Smooth muscle cell (in vitro differentiated cells): ENCODE measurements at regions not wholly inside any gene's neighbourhood (a gene's known extent, or its start where the extent isn't known, plus 50 kb on each side); places are given as distances from the start of the nearest gene placed in this dataset.

Experiments used
- DNase-seq: peaks from one replicate; lab custom pipeline; 2025; ENCODE audit not compliant: unreplicated experiment; lab: John Stamatoyannopoulos, UW
- H2AFZ ChIP-seq: fragments of 200-600 bp; sonication (generic); 2 replicates; pipeline ENCODE4 v1.6.0; 2016; ENCODE audit warnings: antibody characterized with exemption, low read depth, mild to moderate bottlenecking
- H3F3A ChIP-seq: fragments of 200-600 bp; sonication (generic); 2 replicates; pipeline ENCODE4 v1.6.0; 2017; ENCODE audit warnings: antibody characterized with exemption, low read depth
- H3K27ac ChIP-seq: fragments of 200-600 bp; sonication (generic); 2 replicates; pipeline ENCODE4 v1.5.1; 2016; ENCODE audit warnings: low read depth, mild to moderate bottlenecking
- H3K27me3 ChIP-seq: fragments of 200-600 bp; sonication (generic); 2 replicates; pipeline ENCODE4 v1.6.1; 2016; ENCODE audit warnings: low read depth, mild to moderate bottlenecking
- H3K36me3 ChIP-seq: fragments of 200-600 bp; sonication (generic); 2 replicates; pipeline ENCODE4 v1.5.1; 2016; ENCODE audit warnings: low read depth
- H3K4me1 ChIP-seq: fragments of 200-600 bp; sonication (generic); 2 replicates; pipeline ENCODE4 v1.5.1; 2016; ENCODE audit warnings: low read depth
- H3K4me2 ChIP-seq: fragments of 200-600 bp; sonication (generic); 2 replicates; pipeline ENCODE4 v1.6.0; 2016; ENCODE audit warnings: mild to moderate bottlenecking
- H3K4me3 ChIP-seq: fragments of 200-600 bp; sonication (generic); 2 replicates; pipeline ENCODE4 v1.5.1; 2016; ENCODE audit warnings: mild to moderate bottlenecking
- H3K79me2 ChIP-seq: fragments of 200-600 bp; sonication (generic); 2 replicates; pipeline ENCODE4 v1.6.0; 2016; ENCODE audit warnings: low read depth, mild to moderate bottlenecking
- H3K9ac ChIP-seq: fragments of 200-600 bp; sonication (generic); 2 replicates; pipeline ENCODE4 v1.6.0; 2016; ENCODE audit warnings: low read depth
- H3K9me3 ChIP-seq: fragments of 200-600 bp; sonication (generic); replicated peaks from 2 replicates; pipeline ENCODE4 v1.5.1; 2016; ENCODE audit warnings: low read depth
- H4K20me1 ChIP-seq: fragments of 200-600 bp; sonication (generic); 2 replicates; pipeline ENCODE4 v1.6.0; 2016; ENCODE audit warnings: low read depth
- WGBS: methylation state at CpG from one replicate; pipeline ENCODE4 v1.1.7; 2016; ENCODE audit warnings: low lambda C conversion rate; 5-methylcytosine and 5-hydroxymethylcytosine counted together
- TF ChIP-seq, protein P1 (sequence below): fragments of 200-600 bp; sonication (generic); IDR thresholded peaks from 2 replicates; pipeline ENCODE4 v1.5.1; 2017; ENCODE audit warnings: borderline replicate concordance, mild to moderate bottlenecking, antibody characterized with exemption; ENCODE audit not compliant: insufficient read depth, poor library complexity, severe bottlenecking

- WGBS, result 44% methylated on average over 8 of the region's 8 CpGs
- H3K9ac ChIP-seq, result no peak overlapping the region
These were observed 205.7 kb downstream of the GAS1 start for GRCh38 chr9:86741311-86742208.

GRCh38 chr9:86735772-86736458 is 211.4 kb downstream of the GAS1 start:
- TF ChIP-seq, protein P1, sequence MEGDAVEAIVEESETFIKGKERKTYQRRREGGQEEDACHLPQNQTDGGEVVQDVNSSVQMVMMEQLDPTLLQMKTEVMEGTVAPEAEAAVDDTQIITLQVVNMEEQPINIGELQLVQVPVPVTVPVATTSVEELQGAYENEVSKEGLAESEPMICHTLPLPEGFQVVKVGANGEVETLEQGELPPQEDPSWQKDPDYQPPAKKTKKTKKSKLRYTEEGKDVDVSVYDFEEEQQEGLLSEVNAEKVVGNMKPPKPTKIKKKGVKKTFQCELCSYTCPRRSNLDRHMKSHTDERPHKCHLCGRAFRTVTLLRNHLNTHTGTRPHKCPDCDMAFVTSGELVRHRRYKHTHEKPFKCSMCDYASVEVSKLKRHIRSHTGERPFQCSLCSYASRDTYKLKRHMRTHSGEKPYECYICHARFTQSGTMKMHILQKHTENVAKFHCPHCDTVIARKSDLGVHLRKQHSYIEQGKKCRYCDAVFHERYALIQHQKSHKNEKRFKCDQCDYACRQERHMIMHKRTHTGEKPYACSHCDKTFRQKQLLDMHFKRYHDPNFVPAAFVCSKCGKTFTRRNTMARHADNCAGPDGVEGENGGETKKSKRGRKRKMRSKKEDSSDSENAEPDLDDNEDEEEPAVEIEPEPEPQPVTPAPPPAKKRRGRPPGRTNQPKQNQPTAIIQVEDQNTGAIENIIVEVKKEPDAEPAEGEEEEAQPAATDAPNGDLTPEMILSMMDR, result no peak
- H3K27me3 ChIP-seq, result no peaks in the 10 kb centered on the region
- no peak overlapping the region for H2AFZ ChIP-seq
- H3K9me3 ChIP-seq, result no peaks in the 10 kb centered on the region
- no peaks in the 10 kb centered on the region for H3K4me1 ChIP-seq
- H3K36me3 ChIP-seq, result no peaks in the 10 kb centered on the region
- H4K20me1 ChIP-seq, result no peaks in the 10 kb centered on the region
- no peaks in the 10 kb centered on the region for H3F3A ChIP-seq
- H3K79me2 ChIP-seq, result no peaks in the 10 kb centered on the region
- 90% methylated on average over 6 of the region's 6 CpGs for WGBS
- H3K4me3 ChIP-seq, result no peak overlapping the region
- no peak for DNase-seq
- no peak overlapping the region for H3K9ac ChIP-seq
- no peak overlapping the region for H3K27ac ChIP-seq
- H3K4me2 ChIP-seq, result no peak overlapping the region

More at GRCh38 chr9:86741311-86742208, 205.7 kb downstream of the GAS1 start:
- no peak for DNase-seq
- no peaks in the 10 kb centered on the region for H3K27me3 ChIP-seq
- H2AFZ ChIP-seq, result peak overlapping the region; percentile 5
- TF ChIP-seq, protein P1, result no peak
- H3K79me2 ChIP-seq, result no peaks in the 10 kb centered on the region
- peak overlapping the region; percentile 48 for H3K4me2 ChIP-seq
- no peak overlapping the region for H3K4me3 ChIP-seq
- no peaks in the 10 kb centered on the region for H3K4me1 ChIP-seq
- no peaks in the 10 kb centered on the region for H3K9me3 ChIP-seq
- H3K27ac ChIP-seq, result peak overlapping the region; percentile 68
- H3K36me3 ChIP-seq, result no peaks in the 10 kb centered on the region
- no peaks in the 10 kb centered on the region for H4K20me1 ChIP-seq
- H3F3A ChIP-seq, result no peaks in the 10 kb centered on the region

DNA sequence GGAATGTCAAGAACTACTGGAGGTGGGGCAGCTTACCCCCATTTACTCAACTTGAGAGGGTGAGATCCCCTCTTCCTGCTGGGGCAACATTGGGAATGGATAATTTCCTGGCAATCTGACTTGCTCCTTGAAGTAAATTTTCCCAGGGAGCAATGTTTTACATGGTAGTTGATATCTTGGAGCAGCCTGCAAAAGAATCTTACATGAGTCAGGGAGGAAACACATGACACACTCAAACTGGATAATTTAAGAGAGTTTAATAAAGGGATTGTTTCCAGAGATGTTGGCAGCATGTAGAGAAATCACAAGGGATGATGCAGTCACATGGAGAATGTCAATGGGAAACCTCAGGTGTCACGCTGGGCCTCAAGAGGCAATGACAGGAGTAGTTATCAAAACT is 212.5 kb downstream of the GAS1 start:
- WGBS, result 90% methylated on average over 1 of the region's 1 CpG
- Histone ChIP-seq H3K79me2 (no peaks in the 10 kb centered on the region), H4K20me1 (no peaks in the 10 kb centered on the region), H3K9ac (no peak overlapping the region), H3K36me3 (no peaks in the 10 kb centered on the region), H3K4me2 (no peak overlapping the region), H3K9me3 (no peaks in the 10 kb centered on the region), H3K4me1 (no peaks in the 10 kb centered on the region), H2AFZ (no peak overlapping the region), H3K27me3 (no peaks in the 10 kb centered on the region), H3F3A (no peaks in the 10 kb centered on the region), H3K27ac (no peak overlapping the region), H3K4me3 (no peak overlapping the region)
- no peak for DNase-seq
- TF ChIP-seq, protein P1, result no peak
